Retinal pigment epithelial cell (primary cell): ENCODE measurements at regions not wholly inside any gene's neighbourhood (a gene's known extent, or its start where the extent isn't known, plus 50 kb on each side); places are given as distances from the start of the nearest gene placed in this dataset.

Source experiments
- DNase-seq: peaks from one replicate; pipeline ENCODE4 v3.0.0-alpha.2; 2010; ENCODE audit warnings: low read depth
- H3K4me3 ChIP-seq: 2 replicates; pipeline ENCODE4 v1.5.1; 2011; ENCODE audit warnings: mild to moderate bottlenecking, low read length, control low read depth, moderate library complexity
- CTCF ChIP-seq: conservative IDR thresholded peaks from 2 replicates; pipeline ENCODE4 v1.5.1; 2011; ENCODE audit warnings: low read depth, low read length, control low read depth, inconsistent platforms

DNA sequence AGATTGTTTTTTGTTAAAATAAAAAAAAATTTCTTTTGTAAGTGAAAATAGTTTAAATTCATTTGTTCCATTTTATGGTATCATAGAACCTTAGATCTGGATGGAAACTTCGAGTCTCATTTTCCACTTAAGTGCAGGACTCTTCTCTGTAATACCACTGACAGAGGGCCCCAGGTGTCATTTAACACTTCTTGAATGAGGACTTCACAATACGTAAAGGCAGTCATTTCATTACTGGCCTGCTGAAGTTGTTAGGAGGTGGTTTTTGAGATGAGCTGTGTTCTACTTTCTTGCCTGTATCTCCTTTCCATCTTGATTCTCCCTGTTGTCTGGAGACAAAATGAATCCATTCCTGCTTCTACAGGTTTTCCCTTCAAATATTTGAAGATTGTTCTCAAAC lies 455.3 kb downstream of the DMRT2 start:
- no peak for TF ChIP-seq CTCF
- DNase-seq, result no peak
- no peak overlapping the region for H3K4me3 ChIP-seq

- no peak for DNase-seq
- TF ChIP-seq CTCF, result no peak
- H3K4me3 ChIP-seq, result no peak overlapping the region
Measured at GRCh38 chr9:1510712-1511111, 460.6 kb downstream of the DMRT2 start.

- H3K4me3 ChIP-seq, result no peak overlapping the region
- TF ChIP-seq CTCF, result no peak
Measured at GRCh38 chr9:1513105-1513504, 462.9 kb downstream of the DMRT2 start.

GRCh38 chr9:1514250-1514649 lies 464.1 kb downstream of the DMRT2 start:
- no peak overlapping the region for H3K4me3 ChIP-seq
- no peak for DNase-seq
- TF ChIP-seq CTCF, result no peak

More at GRCh38 chr9:1513105-1513504, 462.9 kb downstream of the DMRT2 start:
- DNase-seq, result no peak

DNA sequence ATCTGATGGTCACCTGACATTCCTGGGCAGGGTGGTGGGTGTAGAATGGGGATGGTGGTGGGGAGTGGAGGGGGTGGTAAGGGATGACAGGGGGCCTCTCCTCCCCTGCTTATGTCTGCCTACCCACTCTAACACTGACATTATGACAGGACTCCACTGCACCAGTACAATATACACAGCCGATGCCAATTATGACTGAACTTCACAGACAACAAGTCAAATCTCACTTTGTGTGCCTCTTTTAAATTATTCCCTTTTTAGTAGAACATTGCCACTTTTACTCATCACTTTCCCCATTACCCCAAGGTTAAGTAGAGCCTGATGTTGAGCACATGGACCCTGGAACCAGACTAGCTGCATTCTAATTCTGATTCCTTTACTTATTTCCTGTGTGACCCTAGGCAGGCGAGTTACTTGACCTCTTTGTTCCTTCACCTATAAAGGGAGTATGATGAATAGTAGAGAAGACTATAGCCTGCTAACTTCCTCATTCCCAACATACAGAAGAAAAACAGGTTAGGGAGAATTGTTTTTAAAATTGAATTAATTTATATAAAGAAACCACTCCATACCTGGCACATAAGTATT lies 464.7 kb downstream of the DMRT2 start:
- no peak for TF ChIP-seq CTCF
- DNase-seq, result no peak

DNA sequence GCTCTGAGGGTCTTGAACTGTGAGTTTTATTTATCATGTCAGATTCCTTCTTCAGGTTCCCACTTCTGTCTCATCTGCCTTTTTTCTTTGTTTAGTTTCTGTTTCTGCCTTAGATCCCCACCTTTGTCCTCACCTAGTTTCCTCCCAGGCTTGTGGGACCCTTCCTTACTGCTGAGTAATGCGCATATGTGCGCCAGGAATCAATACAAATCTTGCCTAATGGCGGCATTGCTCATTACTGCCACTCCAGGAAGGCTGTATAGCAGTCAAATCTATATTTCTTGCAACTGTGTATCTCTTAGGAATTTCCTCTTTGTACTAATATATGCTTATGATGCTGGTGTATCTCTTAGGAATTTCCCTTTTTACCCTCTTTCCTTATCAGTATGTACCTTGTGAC lies 465.4 kb downstream of the DMRT2 start:
- DNase-seq, result no peak
- TF ChIP-seq CTCF, result no peak
- H3K4me3 ChIP-seq, result no peak overlapping the region

More for the DNA sequence above, 464.7 kb downstream of the DMRT2 start:
- no peak overlapping the region for H3K4me3 ChIP-seq

GRCh38 chr9:1521547-1521946 lies 471.4 kb downstream of the DMRT2 start:
- DNase-seq, result no peak
- H3K4me3 ChIP-seq, result no peak overlapping the region
- no peak for TF ChIP-seq CTCF
